Adrenal gland (tissue), 5 donors: ENCODE measurements at regions not wholly inside any gene's neighbourhood (a gene's known extent, or its start where the extent isn't known, plus 50 kb on each side); places are given as distances from the start of the nearest gene placed in this dataset.

Experiments
- POLR2A ChIP-seq, 2 donors: fragments of 450-650 bp; IDR thresholded peaks; one replicate each; pipeline ENCODE4 v1.6.1; 2017; ENCODE audit warnings: antibody characterized with exemption in 2 of 2, mild to moderate bottlenecking in 2 of 2, moderate library complexity in 1 of 2
- TF ChIP-seq, protein P1 (sequence below), 6 experiments: fragments of 450-650 bp in 4 of 6; fragments of 200-600 bp in 2 of 6; sonication (generic) in 1 of 6; IDR thresholded peaks; 1 replicate in 5 of 6; 2 replicates in 1 of 6; pipeline versions ENCODE4 v1.5.1 to v1.8.0; 2016 to 2021; ENCODE audit warnings: antibody characterized with exemption in 6 of 6, mild to moderate bottlenecking in 2 of 6, moderate library complexity in 1 of 6
- donor health status: DM: no; HTN: no; CAD: no.

DNA sequence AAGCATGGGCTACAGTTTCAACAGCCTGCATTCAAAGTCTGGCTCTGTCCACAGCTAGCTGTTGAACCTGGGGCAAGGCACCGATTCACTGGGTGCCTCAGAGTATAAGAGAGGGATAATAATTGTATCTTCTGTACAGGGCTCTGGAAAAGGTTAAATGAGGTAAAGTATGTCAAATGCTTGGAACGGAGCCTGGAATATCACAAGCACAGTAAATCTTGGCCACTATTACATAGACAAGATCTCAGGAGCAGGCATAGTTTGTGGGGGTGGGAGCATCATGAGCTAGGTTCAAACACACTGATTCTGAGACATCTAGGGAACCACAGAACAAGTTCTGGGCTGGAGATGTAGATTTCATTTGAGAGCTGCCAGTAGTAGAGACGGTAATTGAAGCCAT lies 203.7 kb upstream of the NUDT4 start:
- TF ChIP-seq, protein P1, sequence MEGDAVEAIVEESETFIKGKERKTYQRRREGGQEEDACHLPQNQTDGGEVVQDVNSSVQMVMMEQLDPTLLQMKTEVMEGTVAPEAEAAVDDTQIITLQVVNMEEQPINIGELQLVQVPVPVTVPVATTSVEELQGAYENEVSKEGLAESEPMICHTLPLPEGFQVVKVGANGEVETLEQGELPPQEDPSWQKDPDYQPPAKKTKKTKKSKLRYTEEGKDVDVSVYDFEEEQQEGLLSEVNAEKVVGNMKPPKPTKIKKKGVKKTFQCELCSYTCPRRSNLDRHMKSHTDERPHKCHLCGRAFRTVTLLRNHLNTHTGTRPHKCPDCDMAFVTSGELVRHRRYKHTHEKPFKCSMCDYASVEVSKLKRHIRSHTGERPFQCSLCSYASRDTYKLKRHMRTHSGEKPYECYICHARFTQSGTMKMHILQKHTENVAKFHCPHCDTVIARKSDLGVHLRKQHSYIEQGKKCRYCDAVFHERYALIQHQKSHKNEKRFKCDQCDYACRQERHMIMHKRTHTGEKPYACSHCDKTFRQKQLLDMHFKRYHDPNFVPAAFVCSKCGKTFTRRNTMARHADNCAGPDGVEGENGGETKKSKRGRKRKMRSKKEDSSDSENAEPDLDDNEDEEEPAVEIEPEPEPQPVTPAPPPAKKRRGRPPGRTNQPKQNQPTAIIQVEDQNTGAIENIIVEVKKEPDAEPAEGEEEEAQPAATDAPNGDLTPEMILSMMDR (IDR thresholded peaks at IDR 0.05), result no peak
- TF ChIP-seq POLR2A (IDR thresholded peaks at IDR 0.05), result no peak
